ENCODE measurements at regions not wholly inside any gene's neighbourhood (a gene's known extent, or its start where the extent isn't known, plus 50 kb on each side); places are given as distances from the start of the nearest gene placed in this dataset.

DNA sequence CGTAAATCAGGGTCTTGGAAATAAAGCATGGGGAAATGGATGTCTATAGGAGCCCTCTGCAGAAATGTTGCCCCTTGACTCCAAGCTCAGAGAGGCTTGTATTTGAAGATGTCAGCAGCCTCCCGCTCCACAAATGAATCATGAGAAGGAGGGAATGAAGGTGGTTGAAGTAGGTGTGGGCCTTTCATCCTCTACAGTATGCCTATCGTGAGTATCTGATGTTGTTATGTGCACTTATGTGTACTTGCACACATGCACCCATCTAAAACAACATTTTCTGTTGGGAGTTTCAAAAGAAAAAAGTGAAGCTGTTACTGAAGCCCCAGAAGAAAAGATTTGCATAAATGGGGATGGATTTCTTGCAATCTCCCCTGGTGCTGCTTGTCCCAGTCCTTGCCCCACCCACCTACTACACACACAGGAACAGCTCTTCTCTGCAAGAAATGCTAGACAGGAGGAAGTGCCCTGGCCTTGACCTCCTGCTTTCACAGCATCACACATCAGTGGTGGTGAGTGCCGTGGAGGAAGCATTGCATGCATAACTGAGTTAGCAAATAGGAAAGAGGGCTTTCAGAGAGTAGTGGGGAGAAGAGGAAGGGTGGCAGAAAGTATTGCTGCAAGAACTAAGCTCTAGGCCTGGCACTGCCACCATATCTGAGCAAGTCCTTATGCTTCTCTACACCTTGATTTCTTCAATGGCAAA is 156.1 kb downstream of the SNX18 start:
- Mint-ChIP-seq H3K27ac (peak overlapping the region; percentile 33), H3K4me3 (no peak overlapping the region), H3K9me3 (peaks cover 3% of the 10 kb centered on the region), H3K4me1 (peaks cover 65% of the 10 kb centered on the region), H3K36me3 (peaks cover 5% of the 10 kb centered on the region), H3K27me3 (no peaks in the 10 kb centered on the region)
- ATAC-seq = peak; percentile 98

DNA sequence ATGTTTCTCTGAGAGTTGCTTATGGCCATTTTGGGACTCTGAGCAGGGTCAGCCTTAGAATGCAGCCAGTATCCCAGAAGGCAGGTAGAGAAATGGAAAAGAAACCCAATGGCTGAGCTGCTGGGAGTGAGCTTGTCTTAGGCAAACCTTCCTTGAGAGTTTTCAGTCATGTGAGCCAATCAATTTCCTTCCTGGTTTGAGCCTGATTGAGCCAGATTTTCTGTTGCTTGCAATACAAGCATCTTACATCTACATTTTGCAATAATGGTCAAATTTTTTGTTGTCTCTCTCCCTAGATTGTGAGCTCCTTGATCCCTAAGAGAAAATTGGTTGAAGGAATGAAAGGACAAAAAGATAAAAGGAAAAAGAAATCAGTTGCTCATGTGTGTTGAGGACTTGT is 155.3 kb downstream of the SNX18 start:
- peaks cover 9% of the 10 kb centered on the region for H3K9me3 Mint-ChIP-seq
- H3K36me3 Mint-ChIP-seq = peaks cover 5% of the 10 kb centered on the region
- H3K4me3 Mint-ChIP-seq = no peak overlapping the region
- ATAC-seq = no peak
- H3K27me3 Mint-ChIP-seq = no peaks in the 10 kb centered on the region
- H3K4me1 Mint-ChIP-seq = peaks cover 65% of the 10 kb centered on the region
- H3K27ac Mint-ChIP-seq = no peak overlapping the region

- peaks cover 9% of the 10 kb centered on the region for H3K9me3 Mint-ChIP-seq
- H3K36me3 Mint-ChIP-seq = peaks cover 5% of the 10 kb centered on the region
- peak overlapping the region; percentile 31 for H3K27ac Mint-ChIP-seq
- ATAC-seq = no peak
- H3K27me3 Mint-ChIP-seq = no peaks in the 10 kb centered on the region
- peaks cover 65% of the 10 kb centered on the region for H3K4me1 Mint-ChIP-seq
- no peak overlapping the region for H3K4me3 Mint-ChIP-seq
These were observed 154.1 kb downstream of the SNX18 start for GRCh38 chr5:54671681-54672080.

DNA sequence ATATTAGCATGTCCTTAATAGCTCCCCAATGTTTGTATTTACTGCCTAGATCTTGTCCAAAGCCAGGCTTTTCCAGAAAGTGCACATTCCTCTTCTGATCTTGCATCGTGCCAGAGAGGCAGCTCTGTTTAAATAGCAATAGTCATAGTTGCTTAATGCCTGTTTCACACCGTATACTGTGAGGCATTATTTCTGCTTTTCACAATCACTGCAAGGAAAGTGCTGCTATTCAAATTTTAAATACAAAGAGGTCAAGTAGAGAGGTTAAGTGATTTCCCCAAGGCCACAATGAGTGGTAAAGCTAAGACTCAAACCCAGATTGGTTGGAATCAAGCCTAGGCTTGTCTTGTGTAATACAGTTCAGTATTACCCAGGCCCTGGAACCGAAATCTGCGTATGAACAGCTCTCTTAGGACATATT is 153.6 kb downstream of the SNX18 start:
- H3K9me3 Mint-ChIP-seq = peaks cover 9% of the 10 kb centered on the region
- peak overlapping the region; percentile 31 for H3K27ac Mint-ChIP-seq
- ATAC-seq = peak; percentile 37
- no peak overlapping the region for H3K4me3 Mint-ChIP-seq
- H3K36me3 Mint-ChIP-seq = peaks cover 5% of the 10 kb centered on the region
- peaks cover 63% of the 10 kb centered on the region for H3K4me1 Mint-ChIP-seq
- H3K27me3 Mint-ChIP-seq = no peaks in the 10 kb centered on the region

DNA sequence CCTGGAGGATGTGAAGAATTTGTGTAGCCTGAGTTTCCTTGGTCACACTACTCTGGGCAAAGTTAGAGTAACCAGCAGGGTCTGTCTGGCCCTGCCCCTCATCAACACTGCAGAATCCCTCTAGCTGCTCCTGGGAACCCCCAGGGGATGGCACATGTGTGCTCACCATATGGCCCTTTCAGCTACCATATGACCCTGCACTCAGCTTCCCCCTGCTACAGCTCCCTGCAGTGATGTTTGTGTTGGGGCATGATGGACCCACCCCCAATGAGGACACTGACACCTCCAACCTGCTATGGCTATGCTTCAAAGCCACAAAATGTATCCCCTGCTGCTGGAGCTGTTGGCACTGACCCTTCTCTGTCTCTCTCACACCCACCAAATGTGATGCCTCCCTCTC is 152.7 kb downstream of the SNX18 start:
- peak overlapping the region; percentile 1 for H3K4me3 Mint-ChIP-seq
- peaks cover 9% of the 10 kb centered on the region for H3K9me3 Mint-ChIP-seq
- H3K4me1 Mint-ChIP-seq = peaks cover 59% of the 10 kb centered on the region
- H3K36me3 Mint-ChIP-seq = peaks cover 5% of the 10 kb centered on the region
- peak overlapping the region; percentile 31 for H3K27ac Mint-ChIP-seq
- H3K27me3 Mint-ChIP-seq = no peaks in the 10 kb centered on the region
- no peak for ATAC-seq

- peaks cover 9% of the 10 kb centered on the region for H3K9me3 Mint-ChIP-seq
- peak overlapping the region; percentile 31 for H3K27ac Mint-ChIP-seq
- no peak overlapping the region for H3K4me3 Mint-ChIP-seq
- no peaks in the 10 kb centered on the region for H3K27me3 Mint-ChIP-seq
- ATAC-seq = no peak
- peaks cover 5% of the 10 kb centered on the region for H3K36me3 Mint-ChIP-seq
- H3K4me1 Mint-ChIP-seq = peaks cover 55% of the 10 kb centered on the region
These were observed 152.3 kb downstream of the SNX18 start for GRCh38 chr5:54669845-54670244.

DNA sequence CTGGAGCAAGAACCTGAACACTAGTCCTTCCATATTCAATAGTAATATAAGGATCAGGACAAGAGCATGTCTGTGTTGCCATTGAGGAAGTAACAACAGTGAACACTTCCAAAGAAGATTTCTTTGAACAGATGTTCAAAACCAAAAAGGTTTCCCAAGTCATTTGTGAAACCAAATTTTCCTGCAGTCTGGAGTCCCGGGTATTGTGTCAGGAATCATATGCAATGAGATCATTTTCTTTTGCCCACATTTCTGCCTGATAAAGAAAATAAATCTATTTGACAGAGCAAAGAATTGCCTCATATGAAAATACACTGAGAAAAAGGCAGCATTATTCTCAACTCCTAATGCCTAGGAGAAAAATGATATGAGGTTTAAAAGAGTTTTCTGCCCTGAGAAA is 151.7 kb downstream of the SNX18 start:
- ATAC-seq = no peak
- H3K27ac Mint-ChIP-seq = peak overlapping the region; percentile 31

DNA sequence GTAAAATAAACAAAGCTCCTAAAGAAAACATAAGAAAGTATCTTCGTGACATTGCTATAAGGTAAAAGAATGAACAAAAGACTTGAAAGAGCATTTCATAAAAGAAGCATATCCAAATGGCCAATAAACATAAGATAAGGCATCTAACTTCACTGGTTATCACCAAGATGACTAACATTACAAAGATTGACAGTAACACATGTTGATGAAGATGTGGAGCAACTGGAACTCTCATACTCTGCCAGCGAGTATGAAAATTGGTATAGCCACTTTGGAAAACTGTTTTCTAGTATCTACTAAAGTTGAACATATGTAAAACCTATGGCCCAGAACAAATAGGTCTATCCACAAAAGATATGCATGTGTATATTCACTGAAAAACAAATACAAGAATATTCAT is 150.5 kb downstream of the SNX18 start:
- no peak overlapping the region for H3K4me3 Mint-ChIP-seq
- peaks cover 9% of the 10 kb centered on the region for H3K9me3 Mint-ChIP-seq
- no peak for ATAC-seq
- no peaks in the 10 kb centered on the region for H3K27me3 Mint-ChIP-seq
- no peak overlapping the region for H3K27ac Mint-ChIP-seq
- H3K4me1 Mint-ChIP-seq = peaks cover 37% of the 10 kb centered on the region
- peaks cover 5% of the 10 kb centered on the region for H3K36me3 Mint-ChIP-seq

More for the DNA sequence above, 151.7 kb downstream of the SNX18 start:
- Mint-ChIP-seq H3K27me3 (no peaks in the 10 kb centered on the region), H3K4me3 (no peak overlapping the region), H3K4me1 (peaks cover 49% of the 10 kb centered on the region), H3K36me3 (peaks cover 5% of the 10 kb centered on the region), H3K9me3 (peaks cover 9% of the 10 kb centered on the region)

DNA sequence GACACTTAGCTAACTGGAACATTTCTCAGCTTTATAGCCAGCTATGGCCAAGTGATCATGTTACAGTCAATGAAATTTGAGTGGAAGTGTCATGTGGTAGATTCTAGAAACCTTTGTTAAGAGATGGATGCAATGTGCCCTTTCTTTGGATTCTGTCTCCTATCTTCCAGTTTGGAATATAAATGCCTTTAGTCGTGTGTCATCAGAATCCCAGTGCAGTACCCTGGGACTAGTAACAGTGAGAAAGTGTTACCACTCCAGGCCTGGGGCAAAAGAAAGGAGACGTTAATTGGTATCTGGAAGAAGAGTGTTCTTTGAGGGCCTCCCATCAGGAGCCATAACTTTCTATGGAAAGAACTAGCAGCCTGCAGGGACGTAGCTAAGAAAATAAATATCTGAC is 149.6 kb downstream of the SNX18 start:
- ATAC-seq = no peak

DNA sequence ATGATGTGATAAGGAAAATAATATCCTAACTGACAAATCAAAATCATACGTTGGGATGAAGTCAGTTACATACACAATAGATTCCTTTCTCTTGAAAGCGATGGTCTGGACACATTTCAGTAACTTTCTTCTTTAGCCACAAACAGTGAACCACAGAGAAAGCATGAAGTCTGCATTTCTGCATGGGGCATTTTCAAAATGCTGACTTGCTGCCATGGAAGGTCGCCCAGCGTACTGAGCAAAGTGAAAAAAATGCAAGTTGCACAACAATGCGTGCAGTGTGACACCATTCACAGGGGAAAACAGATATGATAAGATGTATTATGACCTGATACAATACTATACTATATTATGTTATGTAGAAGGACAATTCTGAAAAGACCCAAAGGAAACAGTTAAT is 146.3 kb downstream of the SNX18 start:
- Mint-ChIP-seq H3K27me3 (no peaks in the 10 kb centered on the region), H3K27ac (no peak overlapping the region), H3K4me1 (no peaks in the 10 kb centered on the region), H3K4me3 (no peak overlapping the region), H3K36me3 (no peaks in the 10 kb centered on the region), H3K9me3 (peaks cover 5% of the 10 kb centered on the region)
- ATAC-seq = no peak

More for the DNA sequence above, 149.6 kb downstream of the SNX18 start:
- no peak overlapping the region for H3K4me3 Mint-ChIP-seq
- no peaks in the 10 kb centered on the region for H3K27me3 Mint-ChIP-seq
- H3K9me3 Mint-ChIP-seq = peaks cover 6% of the 10 kb centered on the region
- H3K36me3 Mint-ChIP-seq = peaks cover 1% of the 10 kb centered on the region
- peaks cover 28% of the 10 kb centered on the region for H3K4me1 Mint-ChIP-seq
- H3K27ac Mint-ChIP-seq = no peak overlapping the region

DNA sequence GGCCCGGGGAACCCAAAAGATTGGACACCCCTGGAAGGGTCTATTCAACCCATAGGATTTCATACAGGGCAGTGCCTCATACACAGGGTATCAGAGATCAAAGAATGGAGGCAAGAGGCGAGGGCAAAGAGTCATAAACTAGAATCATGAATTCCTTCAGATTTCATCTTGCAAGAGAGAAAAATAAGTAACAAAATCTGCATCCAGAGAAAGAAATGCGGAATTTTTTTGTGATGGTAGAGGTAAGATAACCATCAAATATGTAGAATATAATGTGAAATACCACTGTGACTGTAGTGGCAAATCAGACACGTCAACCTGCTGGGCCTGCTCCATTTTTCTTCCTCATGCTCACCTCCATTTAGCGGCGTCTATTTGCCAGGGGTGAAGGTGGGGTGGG is 143.6 kb downstream of the SNX18 start:
- no peak overlapping the region for H3K27ac Mint-ChIP-seq
- no peaks in the 10 kb centered on the region for H3K36me3 Mint-ChIP-seq
- H3K9me3 Mint-ChIP-seq = no peaks in the 10 kb centered on the region
- H3K4me1 Mint-ChIP-seq = no peaks in the 10 kb centered on the region
- H3K27me3 Mint-ChIP-seq = no peaks in the 10 kb centered on the region
- no peak for ATAC-seq
- H3K4me3 Mint-ChIP-seq = no peak overlapping the region

- no peaks in the 10 kb centered on the region for H3K9me3 Mint-ChIP-seq
- ATAC-seq = no peak
- no peak overlapping the region for H3K27ac Mint-ChIP-seq
- H3K27me3 Mint-ChIP-seq = no peaks in the 10 kb centered on the region
- peaks cover 10% of the 10 kb centered on the region for H3K4me1 Mint-ChIP-seq
- H3K4me3 Mint-ChIP-seq = no peak overlapping the region
- H3K36me3 Mint-ChIP-seq = no peaks in the 10 kb centered on the region
These were observed 142.2 kb downstream of the SNX18 start for GRCh38 chr5:54659700-54660131.

DNA sequence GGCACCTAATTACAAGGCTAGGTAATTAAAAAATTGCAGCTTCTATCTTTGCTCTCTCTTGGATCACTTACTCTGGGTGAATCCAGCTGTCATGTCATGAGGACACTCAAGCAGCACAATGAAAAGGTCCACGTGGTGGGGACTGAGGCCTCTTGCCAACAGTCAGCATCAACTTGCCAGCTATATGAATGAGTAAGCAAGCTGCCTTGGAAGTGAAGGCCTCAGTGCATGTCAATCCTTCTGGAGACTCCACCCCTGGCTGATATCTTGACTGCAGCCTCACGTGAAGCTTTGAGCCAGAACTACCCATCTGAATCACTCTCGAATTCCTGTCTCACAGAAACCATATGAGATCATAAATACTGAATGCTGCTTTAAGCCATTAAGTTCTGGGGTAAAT is 140.5 kb downstream of the SNX18 start:
- Mint-ChIP-seq H3K4me1 (peaks cover 10% of the 10 kb centered on the region), H3K4me3 (no peak overlapping the region), H3K9me3 (no peaks in the 10 kb centered on the region), H3K27ac (no peak overlapping the region), H3K27me3 (no peaks in the 10 kb centered on the region), H3K36me3 (no peaks in the 10 kb centered on the region)
- no peak for ATAC-seq

GRCh38 chr5:54656261-54656728 is 138.7 kb downstream of the SNX18 start:
- no peak overlapping the region for H3K4me3 Mint-ChIP-seq
- H3K27ac Mint-ChIP-seq = peak overlapping the region; percentile 82
- no peaks in the 10 kb centered on the region for H3K9me3 Mint-ChIP-seq
- H3K27me3 Mint-ChIP-seq = no peaks in the 10 kb centered on the region
- H3K4me1 Mint-ChIP-seq = peaks cover 10% of the 10 kb centered on the region
- H3K36me3 Mint-ChIP-seq = no peaks in the 10 kb centered on the region
- no peak for ATAC-seq

DNA sequence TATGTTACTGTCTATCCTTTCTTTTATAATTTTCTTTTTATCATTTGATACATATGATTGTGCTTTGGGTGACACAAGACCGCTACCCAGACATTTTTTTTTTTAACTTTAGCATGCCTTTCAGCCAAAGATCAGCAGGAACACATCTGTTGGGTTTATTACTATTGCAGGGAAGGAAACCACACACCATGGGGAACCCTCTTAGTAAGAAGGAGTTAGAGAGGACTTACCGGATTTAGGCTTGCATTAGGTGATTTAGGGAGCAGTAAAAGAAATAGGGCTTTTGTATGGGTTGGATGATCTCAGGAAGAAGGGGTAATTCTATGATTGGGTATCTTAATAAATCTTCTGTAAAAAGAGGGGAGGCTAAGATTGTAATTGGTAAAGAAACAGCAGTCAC is 138.2 kb downstream of the SNX18 start:
- H3K4me1 Mint-ChIP-seq = peaks cover 10% of the 10 kb centered on the region
- no peak overlapping the region for H3K4me3 Mint-ChIP-seq
- no peaks in the 10 kb centered on the region for H3K36me3 Mint-ChIP-seq
- H3K27ac Mint-ChIP-seq = peak overlapping the region; percentile 82
- no peaks in the 10 kb centered on the region for H3K9me3 Mint-ChIP-seq
- no peaks in the 10 kb centered on the region for H3K27me3 Mint-ChIP-seq
- no peak for ATAC-seq

GRCh38 chr5:54655266-54655665 is 137.7 kb downstream of the SNX18 start:
- Mint-ChIP-seq H3K4me1 (peaks cover 10% of the 10 kb centered on the region), H3K27ac (peak overlapping the region; percentile 82), H3K9me3 (no peaks in the 10 kb centered on the region), H3K4me3 (no peak overlapping the region), H3K36me3 (no peaks in the 10 kb centered on the region), H3K27me3 (no peaks in the 10 kb centered on the region)
- no peak for ATAC-seq

All from stimulated activated memory B cell treated with anti-CD40 and anti-IgM and Interleukin-4, amounts not matched to agents 10 μg/mL and 1 μg/mL and 100 μg/mL, for 72 hours (primary cell).